Stimulated activated CD4-positive, alpha-beta T cell treated with anti-CD3 and anti-CD28 coated beads, Interleukin-4, amount 100 ng/mL, for 1 hour (primary cell): ENCODE measurements at regions not wholly inside any gene's neighbourhood (a gene's known extent, or its start where the extent isn't known, plus 50 kb on each side); places are given as distances from the start of the nearest gene placed in this dataset.

Experiments
- DNase-seq: peaks from one replicate; pipeline ENCODE4 v3.0.0-alpha.2; 2020

DNA sequence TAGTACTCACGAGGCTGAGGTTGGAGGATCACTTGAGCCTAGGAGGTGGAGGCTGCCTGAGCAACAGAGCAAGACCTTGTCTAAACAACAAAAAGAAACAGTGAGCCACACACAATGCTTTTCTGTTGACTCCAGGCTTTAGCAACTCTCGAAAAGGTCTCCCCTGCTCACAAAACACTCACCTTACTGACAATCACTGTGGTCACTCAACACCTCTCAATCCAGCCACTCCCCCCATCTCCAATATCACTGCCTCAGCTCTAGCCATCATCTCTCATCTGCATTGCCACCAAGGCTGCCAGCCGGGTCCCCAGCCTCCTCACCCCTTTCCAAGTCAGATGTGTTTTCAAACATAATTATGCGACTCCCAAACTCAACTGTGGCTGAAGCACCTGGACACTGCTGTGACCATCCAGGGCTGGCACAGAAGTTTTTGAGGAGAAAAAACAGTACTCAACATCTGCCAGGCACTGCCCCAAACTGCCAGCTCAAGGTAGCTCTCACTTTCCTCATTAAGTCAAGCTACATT, 218.0 kb upstream of the ARID1B start:
- no peak for DNase-seq

GRCh38 chr6:156557911-156558259, 219.3 kb upstream of the ARID1B start:
- no peak for DNase-seq

DNA sequence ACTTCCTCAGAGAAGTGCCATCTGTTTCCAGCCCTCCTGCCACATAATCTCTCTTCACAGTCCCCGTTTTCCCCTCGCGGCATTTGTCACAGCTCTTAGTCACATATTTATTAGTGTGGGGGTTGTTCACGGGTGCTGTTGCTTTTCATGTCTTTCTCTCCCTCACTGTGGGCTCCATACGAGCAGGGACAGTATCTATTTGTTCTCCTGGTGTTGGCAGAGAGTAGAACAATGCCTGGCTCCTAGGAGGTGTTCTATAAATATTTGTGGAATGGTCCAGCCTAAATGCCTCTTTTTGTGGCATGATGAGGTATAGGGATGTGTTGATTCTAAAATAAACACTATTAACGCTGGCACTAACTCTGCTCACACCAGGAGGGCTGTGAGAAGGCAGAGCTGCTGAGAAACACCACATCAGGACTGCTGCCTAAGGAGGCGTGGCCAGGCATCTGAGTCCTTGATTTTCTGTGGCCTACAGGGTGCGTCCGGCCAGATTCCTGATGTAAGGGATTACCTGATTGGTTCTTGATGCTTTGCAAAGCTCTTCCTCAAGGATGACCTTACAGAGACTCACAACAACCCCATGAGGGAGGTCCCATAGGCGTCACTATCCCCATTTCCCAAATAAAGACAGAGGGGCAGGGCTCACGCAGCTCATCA, 219.8 kb upstream of the ARID1B start:
- DNase-seq = no peak

DNA sequence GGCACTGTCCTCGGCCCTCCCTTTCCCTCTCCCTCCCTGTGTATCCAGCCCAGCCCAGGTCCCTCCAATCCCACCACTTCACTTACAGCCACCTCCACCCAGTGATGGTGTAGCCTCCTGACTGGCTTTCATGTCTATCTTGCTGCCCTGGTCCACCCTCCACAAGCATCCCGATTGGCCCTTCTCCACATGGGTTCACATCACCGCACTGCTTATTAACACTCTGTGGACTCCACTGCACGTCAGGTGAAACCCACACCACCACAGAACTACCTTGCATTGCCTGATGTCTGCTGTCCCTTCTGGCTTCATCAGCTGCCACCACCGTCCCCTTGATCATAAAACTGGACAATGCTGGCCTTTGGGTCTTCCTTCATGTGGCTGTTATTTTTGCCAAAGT, 220.4 kb upstream of the ARID1B start:
- DNase-seq = no peak

- no peak for DNase-seq
These were observed 222.1 kb upstream of the ARID1B start for GRCh38 chr6:156555116-156555515.

DNA sequence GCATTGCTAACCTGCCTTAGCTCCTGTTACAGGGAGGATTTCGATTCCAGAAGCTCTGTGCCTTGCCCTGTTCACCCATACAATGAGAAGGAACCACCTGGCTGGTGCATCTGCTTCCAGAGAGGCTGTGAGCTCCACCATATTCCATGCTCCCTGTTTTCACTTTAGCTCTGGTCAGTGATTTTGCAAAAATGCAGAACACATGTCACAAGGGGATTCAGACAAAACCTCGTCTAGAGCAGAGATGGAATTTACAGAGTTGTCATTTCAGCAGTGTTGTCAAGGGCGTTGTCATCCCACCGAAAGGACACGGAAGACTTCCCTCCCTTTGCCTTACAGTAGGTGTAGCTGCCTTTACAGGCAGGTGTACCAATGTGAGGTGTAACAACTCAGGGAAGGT, 223.0 kb upstream of the ARID1B start:
- no peak for DNase-seq

GRCh38 chr6:156552849-156553248, 224.3 kb upstream of the ARID1B start:
- no peak for DNase-seq

DNA sequence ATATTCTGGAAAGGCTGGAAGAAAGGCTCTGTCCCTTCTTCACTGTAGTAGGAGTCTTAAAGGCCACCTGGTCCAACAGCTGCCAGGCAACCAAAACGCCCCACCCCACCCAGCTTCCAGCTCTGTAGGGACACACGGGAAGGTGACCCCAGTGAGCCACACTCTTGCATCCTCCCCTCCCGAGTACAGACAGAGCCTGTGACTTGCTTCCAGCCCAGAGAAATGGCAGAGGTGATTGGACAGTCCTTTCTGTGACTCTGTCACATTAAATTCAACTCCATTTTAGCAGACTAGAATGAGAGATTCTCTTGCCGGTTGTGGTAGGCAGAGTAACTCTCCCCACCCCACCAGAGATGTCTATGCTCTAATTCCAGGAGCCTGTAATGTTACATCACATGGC, 226.2 kb upstream of the ARID1B start:
- DNase-seq = no peak

GRCh38 chr6:156545931-156546330, 231.2 kb upstream of the ARID1B start:
- no peak for DNase-seq

DNA sequence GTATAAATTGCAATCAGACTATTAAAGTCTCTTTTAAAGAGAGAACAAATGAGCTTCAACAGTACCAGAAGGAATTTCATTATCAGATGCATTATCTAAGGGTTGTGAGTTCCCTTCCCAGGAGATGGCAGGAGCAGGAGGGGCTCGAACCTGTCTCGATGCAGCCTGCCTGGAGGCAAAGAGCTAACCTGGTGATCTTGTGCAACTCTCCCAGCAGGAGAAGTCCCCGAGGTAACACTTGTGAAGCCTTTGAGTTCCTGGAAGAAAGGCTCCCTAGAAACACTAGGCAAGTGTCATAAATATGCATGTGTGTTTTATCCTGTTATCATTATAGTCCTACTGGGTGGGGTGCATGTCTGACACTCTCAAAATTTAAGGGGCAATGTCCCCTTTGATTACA, 232.2 kb upstream of the ARID1B start:
- DNase-seq = no peak

- no peak for DNase-seq
These were observed 233.1 kb upstream of the ARID1B start for GRCh38 chr6:156544046-156544445.

GRCh38 chr6:156543431-156543830, 233.7 kb upstream of the ARID1B start:
- DNase-seq = no peak

GRCh38 chr6:156538875-156539660, 238.1 kb upstream of the ARID1B start:
- no peak for DNase-seq

DNA sequence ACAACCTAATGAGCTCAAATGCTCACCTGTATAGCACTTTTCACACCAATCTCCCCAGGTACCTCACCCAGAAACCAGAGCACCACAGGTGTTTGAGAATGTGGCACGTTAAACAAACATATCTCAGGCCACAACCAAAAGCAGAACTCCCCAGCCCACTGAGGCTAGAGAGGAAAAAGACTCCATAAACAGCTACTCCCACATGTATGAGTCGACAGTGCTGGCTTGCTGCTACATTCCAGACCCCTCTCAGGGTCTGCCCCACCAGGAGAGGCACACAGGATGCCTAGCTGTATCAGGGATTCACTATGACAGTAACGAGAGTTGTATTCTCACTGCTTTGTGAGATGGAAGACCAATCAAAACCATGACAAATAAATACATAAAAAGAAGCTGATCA, 242.6 kb upstream of the ARID1B start:
- no peak for DNase-seq

- no peak for DNase-seq
These were observed 243.2 kb upstream of the ARID1B start for GRCh38 chr6:156533872-156534524.

DNA sequence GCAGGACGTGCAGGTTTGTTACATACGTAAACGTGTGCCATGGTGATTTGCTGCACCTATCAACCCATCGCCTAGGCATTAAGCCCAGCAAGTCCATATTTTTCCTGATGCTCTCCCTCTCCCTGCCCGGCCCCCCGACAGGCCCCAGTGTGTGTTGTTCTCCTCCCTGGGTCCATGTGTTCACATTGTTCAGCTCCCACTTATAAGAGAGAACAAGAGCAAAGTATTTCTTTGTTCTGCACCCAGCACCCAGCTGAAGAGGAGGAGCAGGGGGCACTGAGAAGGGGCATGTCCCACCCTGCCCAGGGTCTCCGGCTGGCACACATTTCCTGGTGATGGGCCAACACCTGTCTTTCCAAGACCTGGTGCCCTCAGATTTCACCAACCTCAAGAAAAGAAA, 251.1 kb upstream of the ARID1B start:
- DNase-seq = no peak

- no peak for DNase-seq
These were observed 251.6 kb upstream of the ARID1B start for GRCh38 chr6:156525541-156525940.

GRCh38 chr6:156519940-156520339, 257.2 kb upstream of the ARID1B start:
- DNase-seq = no peak

GRCh38 chr6:156517088-156517487, 260.1 kb upstream of the ARID1B start:
- DNase-seq = no peak

- DNase-seq = no peak
These were observed 261.9 kb upstream of the ARID1B start for GRCh38 chr6:156515242-156515641.

GRCh38 chr6:156513504-156513903, 263.7 kb upstream of the ARID1B start:
- DNase-seq = no peak

GRCh38 chr6:156511570-156511969, 265.6 kb upstream of the ARID1B start:
- no peak for DNase-seq

GRCh38 chr6:156511051-156511450, 266.1 kb upstream of the ARID1B start:
- DNase-seq = no peak

- DNase-seq = no peak
These were observed 266.9 kb upstream of the ARID1B start for GRCh38 chr6:156510242-156510641.
